Mesothelial cell of epicardium (in vitro differentiated cells): ENCODE measurements at regions not wholly inside any gene's neighbourhood (a gene's known extent, or its start where the extent isn't known, plus 50 kb on each side); places are given as distances from the start of the nearest gene placed in this dataset.
A peak's percentile ranks its signal among the peaks of the same experiment; 100 is the strongest.
"Not testable (repeated sequence)": the region's sequence is repeated elsewhere in the genome, so short reads cannot be mapped to it uniquely, and the experiment has no call there.

Experiments used
- DNase-seq, 2 experiments: peaks; one replicate each; pipeline ENCODE4 v3.0.0; 2021; ENCODE audit warnings: low spot score in 2 of 2; ENCODE audit not compliant: unreplicated experiment in 2 of 2
- H3K27ac Mint-ChIP-seq: 2 replicates; pipeline ENCODE4 v1.8.0; 2021; ENCODE audit warnings: mixed read lengths
- H3K27me3 Mint-ChIP-seq: 2 replicates; pipeline ENCODE4 v1.8.0; 2021; ENCODE audit warnings: low read depth, mixed read lengths
- H3K36me3 Mint-ChIP-seq: 2 replicates; pipeline ENCODE4 v1.8.0; 2021; ENCODE audit warnings: mixed read lengths
- H3K4me1 Mint-ChIP-seq: 2 replicates; pipeline ENCODE4 v1.8.0; 2021; ENCODE audit warnings: mixed read lengths
- H3K4me3 Mint-ChIP-seq: 2 replicates; pipeline ENCODE4 v1.8.0; 2021; ENCODE audit warnings: mild to moderate bottlenecking, moderate library complexity, mixed read lengths
- H3K9me3 Mint-ChIP-seq: 2 replicates; pipeline ENCODE4 v1.8.0; 2021; ENCODE audit warnings: mixed read lengths
- TF ChIP-seq, protein P1 (sequence below): fragments of 200-600 bp; sonication (generic); IDR thresholded peaks from one replicate; pipeline ENCODE4 v1.5.0; 2021; ENCODE audit warnings: antibody characterized with exemption; ENCODE audit not compliant: unreplicated experiment

DNA sequence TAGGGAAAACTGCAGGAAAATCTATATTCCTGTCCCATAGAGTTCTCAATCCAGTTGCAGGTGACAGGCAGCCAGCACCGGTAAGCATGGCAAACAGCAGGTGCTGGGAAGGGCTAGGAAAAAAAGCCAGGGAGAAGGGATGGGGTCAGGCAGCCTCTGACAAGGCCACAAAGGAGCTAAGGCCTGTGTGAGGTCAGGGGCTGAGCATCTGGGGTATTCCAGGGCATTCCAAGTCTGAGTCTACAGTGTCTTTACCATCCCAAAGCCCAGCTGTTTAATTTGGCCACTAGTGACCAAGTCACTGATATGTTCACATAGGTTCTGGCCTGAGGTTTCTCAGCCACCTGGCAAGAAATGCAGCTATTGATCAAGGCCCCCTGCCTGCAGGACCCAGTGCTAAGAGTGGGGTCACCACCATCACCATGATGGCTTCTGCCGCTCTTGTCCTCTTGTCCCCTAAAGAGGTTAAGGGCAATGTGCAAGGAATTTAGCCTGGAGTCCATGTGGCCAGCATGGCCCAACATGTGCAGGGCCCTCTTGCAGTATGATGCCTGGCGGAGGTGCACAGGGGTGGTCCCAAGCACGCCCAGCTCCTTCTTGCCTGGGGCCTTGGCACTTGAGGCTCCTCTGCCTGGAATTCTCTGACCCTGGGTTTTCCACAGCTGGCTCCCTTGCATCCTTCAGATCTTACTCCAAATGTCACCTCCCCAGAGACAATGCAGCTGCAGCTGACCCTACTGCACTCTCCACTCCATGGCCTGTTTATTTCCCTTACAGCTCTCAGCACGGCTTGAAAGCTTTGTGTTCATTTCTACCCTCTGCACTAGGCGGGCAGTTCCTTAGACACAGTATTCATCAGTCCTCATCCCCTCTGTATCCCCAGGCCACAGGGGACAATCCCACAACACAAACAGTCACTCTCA, 213.1 kb downstream of the MSX2 start:
- no peak overlapping the region for H3K27ac Mint-ChIP-seq
- peaks cover 6% of the 10 kb centered on the region for H3K27me3 Mint-ChIP-seq
- TF ChIP-seq, protein P1, sequence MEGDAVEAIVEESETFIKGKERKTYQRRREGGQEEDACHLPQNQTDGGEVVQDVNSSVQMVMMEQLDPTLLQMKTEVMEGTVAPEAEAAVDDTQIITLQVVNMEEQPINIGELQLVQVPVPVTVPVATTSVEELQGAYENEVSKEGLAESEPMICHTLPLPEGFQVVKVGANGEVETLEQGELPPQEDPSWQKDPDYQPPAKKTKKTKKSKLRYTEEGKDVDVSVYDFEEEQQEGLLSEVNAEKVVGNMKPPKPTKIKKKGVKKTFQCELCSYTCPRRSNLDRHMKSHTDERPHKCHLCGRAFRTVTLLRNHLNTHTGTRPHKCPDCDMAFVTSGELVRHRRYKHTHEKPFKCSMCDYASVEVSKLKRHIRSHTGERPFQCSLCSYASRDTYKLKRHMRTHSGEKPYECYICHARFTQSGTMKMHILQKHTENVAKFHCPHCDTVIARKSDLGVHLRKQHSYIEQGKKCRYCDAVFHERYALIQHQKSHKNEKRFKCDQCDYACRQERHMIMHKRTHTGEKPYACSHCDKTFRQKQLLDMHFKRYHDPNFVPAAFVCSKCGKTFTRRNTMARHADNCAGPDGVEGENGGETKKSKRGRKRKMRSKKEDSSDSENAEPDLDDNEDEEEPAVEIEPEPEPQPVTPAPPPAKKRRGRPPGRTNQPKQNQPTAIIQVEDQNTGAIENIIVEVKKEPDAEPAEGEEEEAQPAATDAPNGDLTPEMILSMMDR = no peak
- H3K4me1 Mint-ChIP-seq = peaks cover 9% of the 10 kb centered on the region
- H3K9me3 Mint-ChIP-seq = peaks cover 7% of the 10 kb centered on the region
- no peak overlapping the region for H3K4me3 Mint-ChIP-seq
- DNase-seq = no peak
- H3K36me3 Mint-ChIP-seq = no peaks in the 10 kb centered on the region

DNA sequence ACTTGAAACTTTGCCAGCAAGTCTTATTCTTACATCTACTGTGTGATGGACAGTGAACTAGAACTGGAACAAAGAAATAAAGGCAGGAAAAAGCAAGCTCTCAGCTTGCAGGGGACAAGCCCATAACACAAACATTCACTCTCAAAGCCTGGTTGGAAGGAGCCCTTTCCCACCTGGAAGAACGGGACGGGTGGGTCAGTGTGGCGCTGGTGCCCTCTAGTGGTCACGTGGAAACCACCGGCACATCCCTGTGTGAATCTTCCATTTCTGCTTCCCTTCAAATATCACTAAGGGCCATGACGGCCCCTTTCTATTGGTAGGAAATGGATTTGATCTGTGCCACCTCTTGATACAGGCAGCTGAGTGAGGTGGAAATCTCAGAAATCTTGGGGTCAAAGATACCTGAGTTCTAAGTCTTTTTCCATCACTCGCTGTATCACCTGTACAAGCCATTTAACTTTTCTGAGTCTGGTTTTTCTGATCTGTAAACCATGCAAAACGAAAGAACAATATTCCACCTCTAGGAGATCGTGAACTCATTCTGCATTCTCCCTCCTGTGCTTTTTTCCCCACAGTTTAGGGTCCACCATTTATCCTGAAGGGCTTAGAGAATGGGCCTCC, 211.6 kb downstream of the MSX2 start:
- Mint-ChIP-seq H3K36me3 (no peaks in the 10 kb centered on the region), H3K4me3 (no peak overlapping the region), H3K27ac (no peak overlapping the region), H3K9me3 (peaks cover 7% of the 10 kb centered on the region), H3K27me3 (peaks cover 3% of the 10 kb centered on the region), H3K4me1 (peaks cover 9% of the 10 kb centered on the region)
- TF ChIP-seq, protein P1 = peak; percentile 82
- peak; percentile 54 to 89 for DNase-seq

DNA sequence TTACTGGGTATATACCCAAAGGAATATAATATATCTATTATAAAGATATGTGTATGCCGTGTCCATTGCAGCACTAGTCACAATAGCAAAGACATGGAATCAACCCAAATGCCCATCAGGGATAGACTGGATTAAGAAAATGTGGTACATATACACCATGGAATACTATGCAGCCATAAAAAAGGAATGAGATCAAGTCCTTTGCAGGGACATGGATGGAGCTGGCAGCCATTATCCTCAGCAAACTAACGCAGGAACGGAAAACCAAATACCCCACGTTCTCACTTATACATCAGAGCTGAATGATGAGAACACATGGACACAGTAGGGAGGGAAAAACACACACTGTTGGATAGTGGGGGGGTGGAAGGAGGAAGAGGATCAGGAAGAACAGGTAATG, 206.7 kb downstream of the MSX2 start:
- H3K27me3 Mint-ChIP-seq, H3K4me1 Mint-ChIP-seq, H3K27ac Mint-ChIP-seq, H3K9me3 Mint-ChIP-seq, H3K36me3 Mint-ChIP-seq, H3K4me3 Mint-ChIP-seq, DNase-seq: not testable (repeated sequence)

DNA sequence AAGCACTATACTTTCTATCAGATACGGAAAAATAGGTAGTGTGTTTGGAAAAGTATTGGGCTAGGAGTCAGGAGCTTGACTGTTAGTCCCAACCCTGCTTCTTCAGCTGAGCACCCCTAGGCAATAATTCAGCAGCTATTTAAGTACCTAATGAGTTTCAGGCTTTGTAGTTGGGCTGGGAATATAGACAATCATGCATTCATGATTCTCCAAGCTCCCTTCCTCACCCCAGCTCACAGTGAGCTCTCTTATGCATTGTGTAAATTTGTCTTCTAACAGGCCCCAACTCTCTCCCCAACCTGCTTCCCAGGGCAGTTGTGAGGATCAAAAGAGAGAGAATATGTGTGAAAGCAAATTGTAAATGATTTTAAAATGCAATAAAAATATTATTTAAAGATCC, 201.2 kb downstream of the MSX2 start:
- TF ChIP-seq, protein P1 = no peak
- DNase-seq = no peak
- Mint-ChIP-seq H3K27me3 (no peaks in the 10 kb centered on the region), H3K9me3 (no peaks in the 10 kb centered on the region), H3K36me3 (no peaks in the 10 kb centered on the region), H3K4me1 (peaks cover 8% of the 10 kb centered on the region), H3K27ac (no peak overlapping the region), H3K4me3 (no peak overlapping the region)

DNA sequence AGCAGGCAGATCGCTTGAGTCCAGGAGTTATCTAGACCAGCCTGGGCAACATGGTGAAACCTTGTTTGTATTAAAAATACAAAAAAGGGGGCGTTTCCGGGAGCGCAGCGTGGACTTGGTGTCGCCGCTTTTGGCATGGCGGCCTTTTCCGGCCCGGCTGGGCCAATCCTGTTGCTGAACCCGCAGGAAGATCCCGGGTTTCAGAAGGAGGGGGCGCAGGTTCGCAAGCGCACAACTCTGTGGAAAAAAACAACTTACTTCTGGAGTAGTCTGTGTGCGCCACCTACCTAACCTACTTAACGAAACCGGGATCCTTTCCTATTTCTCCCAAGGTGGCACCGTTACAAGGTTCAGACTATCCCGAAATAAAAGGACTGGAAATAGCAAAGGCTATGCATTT, 198.6 kb downstream of the MSX2 start:
- DNase-seq = no peak
- peaks cover 11% of the 10 kb centered on the region for H3K4me1 Mint-ChIP-seq
- no peaks in the 10 kb centered on the region for H3K9me3 Mint-ChIP-seq
- no peaks in the 10 kb centered on the region for H3K36me3 Mint-ChIP-seq
- H3K27me3 Mint-ChIP-seq = no peaks in the 10 kb centered on the region
- TF ChIP-seq, protein P1 = no peak
- no peak overlapping the region for H3K4me3 Mint-ChIP-seq
- no peak overlapping the region for H3K27ac Mint-ChIP-seq

DNA sequence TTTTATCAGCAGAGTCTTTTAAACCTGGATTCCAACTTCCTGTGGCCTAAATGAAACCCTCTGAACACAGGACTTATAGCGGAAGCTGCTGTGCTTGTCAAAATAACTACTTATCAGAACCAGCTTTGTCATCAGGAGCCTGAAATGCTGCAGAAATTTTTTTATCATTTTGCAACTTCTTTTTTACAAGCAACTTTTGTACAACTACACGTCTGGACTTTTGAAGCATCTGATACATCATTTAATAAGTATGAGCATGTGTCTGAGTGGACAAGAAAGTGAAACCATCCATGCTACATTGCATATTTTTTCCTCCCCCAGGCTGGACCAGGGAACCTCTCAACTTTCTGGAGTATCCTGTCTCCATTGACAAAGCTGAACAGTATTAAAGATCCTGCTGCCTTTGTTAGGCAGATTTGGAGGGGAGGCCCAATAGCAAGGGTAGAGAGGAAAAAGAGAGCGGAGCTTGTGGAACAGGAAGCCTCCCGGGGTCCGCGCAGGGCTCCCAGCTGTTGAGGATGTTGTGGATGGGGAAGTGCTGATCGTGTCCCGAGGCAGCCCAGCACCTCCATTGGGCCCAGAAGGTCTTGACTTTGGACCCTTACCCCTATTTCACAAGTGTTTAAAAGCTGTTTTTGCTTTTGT, 196.6 kb downstream of the MSX2 start:
- peaks cover 11% of the 10 kb centered on the region for H3K4me1 Mint-ChIP-seq
- no peaks in the 10 kb centered on the region for H3K27me3 Mint-ChIP-seq
- no peak for DNase-seq
- no peaks in the 10 kb centered on the region for H3K9me3 Mint-ChIP-seq
- peak overlapping the region; percentile 34 for H3K4me3 Mint-ChIP-seq
- peak overlapping the region; percentile 25 for H3K27ac Mint-ChIP-seq
- TF ChIP-seq, protein P1 = no peak
- no peaks in the 10 kb centered on the region for H3K36me3 Mint-ChIP-seq
